HG02642 (cell line): ENCODE measurements at regions not wholly inside any gene's neighbourhood (a gene's known extent, or its start where the extent isn't known, plus 50 kb on each side); places are given as distances from the start of the nearest gene placed in this dataset.
A peak's percentile ranks its signal among the peaks of the same experiment; 100 is the strongest.

Experiments
- ATAC-seq: cut with Tn5 transposase; IDR thresholded peaks from one replicate; pipeline ENCODE4 v1.9.1; 2021; ENCODE audit warnings: mild to moderate bottlenecking; ENCODE audit not compliant: unreplicated experiment, poor library complexity

DNA sequence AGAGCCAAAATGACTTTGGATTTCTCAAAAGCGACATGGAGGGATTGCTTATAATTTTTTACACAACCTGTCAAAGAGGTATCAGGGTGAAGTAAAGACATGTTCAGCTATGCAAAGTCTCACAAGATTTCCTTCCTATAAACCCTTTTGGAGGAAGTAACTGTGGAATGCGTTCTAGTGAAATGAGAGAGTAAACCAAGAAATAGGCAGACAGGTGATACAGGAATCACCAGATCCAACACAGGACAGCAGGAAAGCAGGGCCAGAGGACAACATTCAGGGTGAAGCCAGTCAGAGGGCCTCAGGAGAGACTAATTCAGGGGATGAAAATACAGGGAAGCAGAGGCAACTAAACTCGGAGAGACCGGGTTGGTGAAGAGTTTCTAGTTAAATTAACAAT is 90.4 kb upstream of the MTNR1B start:
- no peak for ATAC-seq

DNA sequence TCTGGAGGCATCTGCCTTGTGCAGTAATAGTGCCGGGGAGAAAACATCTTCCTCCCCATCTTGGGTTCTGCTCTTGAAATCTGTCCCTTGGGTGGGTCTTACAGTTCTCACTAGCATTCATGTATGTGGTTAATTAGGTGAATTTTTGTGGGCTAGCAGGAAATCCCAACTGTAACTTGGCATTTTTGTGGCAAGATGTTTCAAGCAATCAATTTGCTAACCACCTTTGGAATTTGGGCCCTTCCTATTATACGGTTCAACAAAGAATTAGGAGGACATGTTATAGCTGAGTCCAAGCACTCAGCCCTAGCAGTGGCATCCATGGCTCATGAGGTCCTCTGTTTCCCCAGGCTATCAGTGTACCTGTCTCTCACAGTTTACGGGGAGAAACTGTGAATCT is 89.1 kb upstream of the MTNR1B start:
- no peak for ATAC-seq

DNA sequence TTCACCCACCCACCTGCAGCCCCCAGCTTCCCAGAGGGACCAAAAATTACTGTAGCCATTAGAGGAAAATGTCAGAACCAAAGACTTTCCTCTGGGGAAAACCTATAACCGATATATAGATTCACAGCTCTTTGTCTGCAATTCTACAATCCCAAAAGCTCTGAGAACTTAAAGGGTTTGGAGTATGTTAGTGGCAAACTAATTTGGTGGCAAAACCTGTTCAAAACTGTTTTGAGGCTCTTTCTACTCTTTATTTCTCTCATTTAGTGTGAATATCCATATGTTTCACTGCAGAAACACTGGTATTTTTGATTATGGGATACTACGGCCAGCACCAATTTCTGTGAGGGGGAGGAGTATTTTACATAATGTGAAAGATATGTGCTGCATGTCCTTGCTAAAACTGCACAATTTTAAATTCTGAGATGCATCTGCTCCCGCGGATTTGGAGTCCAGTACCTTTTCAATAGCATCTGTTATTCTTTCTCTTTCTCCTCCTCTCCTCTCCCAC is 87.5 kb upstream of the MTNR1B start:
- no peak for ATAC-seq

DNA sequence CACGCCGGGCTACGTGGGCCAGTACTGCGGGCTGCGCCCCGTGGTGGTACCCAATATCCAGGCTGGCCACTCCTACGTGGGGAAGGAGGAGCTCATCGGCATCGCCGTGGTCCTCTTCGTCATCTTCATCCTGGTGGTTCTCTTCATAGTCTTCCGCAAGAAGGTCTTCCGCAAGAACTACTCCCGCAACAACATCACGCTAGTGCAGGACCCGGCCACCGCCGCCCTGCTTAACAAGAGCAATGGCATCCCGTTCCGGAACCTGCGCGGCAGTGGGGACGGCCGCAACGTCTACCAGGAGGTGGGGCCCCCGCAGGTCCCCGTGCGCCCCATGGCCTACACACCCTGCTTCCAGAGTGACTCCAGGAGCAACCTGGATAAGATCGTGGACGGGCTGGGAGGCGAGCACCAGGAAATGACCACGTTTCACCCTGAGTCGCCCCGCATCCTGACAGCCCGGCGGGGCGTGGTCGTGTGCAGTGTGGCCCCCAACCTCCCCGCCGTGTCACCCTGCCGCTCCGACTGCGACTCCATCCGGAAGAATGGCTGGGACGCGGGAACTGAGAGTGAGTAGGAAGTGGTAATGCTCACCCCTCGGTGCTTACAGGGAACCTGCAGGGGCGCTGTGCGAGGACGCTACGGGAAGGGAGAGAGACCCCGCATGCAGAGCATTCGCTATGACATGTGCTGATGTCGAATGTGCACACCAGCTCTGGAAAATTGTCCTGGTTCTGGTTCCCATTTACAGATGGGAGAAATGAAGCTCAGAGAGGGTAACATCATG is 86.4 kb upstream of the MTNR1B start:
- no peak for ATAC-seq

DNA sequence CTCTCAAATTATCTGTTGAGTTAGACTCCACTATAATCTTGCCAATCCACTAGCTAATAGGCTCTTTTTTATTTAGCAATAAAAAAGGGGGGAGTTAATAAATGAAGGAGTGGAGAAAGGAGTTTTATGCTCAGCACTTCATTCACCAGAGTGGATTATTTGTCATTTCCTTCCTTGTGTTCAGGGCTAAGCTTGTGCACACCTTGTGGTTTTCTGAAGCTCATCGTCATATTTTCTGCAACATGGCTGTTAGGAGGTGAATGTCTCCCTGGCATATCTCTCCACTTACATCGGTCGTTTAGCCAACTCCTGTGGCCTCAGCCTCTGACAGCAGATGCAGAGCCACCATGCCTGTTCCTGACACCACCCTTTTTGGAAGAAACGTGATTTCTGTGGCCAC is 83.9 kb upstream of the MTNR1B start:
- no peak for ATAC-seq

DNA sequence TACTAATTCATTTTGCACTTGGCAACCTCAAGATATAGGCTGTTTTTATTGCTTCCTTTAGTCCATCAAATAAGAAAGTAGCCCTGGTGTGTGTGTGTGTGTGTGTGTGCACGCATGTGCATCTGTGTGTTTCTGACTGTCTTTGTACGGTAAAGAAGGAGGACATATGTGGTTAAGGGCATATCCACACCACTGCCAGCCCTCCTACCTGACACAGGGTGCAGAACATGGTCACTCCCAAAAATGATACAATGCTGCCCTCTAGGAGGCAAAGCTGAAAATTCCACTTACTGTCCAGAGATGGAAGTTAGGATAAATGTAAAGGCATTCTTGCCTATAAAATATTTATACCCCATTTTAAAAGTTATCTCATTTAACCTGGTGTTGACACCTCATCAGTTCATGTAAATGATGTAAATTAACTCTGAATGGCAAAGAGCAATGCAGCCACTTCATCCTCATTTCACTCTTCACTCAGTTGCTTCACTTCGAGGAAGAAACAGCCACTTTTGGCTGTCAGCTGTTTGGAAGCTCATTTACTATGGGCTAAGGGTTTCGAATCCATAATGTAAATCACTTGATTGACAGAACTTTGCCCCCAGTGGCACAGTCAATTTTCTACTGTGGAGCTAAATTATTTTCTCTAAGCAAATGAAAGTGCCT is 83.1 kb upstream of the MTNR1B start:
- ATAC-seq = peak; percentile 82

DNA sequence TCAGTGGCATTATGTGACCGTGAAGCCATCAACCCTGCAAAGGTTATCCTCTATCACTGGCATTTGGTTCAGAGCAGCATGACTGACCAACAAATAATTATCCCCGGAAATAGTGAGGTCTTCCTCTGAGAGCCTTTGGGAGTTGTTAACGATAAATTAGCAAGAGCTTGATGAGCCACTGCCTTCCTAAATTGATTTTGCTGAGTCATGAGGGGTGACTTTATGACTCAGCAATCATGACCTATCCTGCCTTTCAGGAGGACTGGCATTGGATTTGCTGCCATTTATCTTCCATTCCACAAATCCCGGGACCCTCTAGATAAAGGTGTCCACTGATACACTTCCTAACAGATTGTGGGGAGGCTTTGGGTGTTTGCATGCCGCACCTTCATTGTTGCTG is 80.8 kb upstream of the MTNR1B start:
- no peak for ATAC-seq

DNA sequence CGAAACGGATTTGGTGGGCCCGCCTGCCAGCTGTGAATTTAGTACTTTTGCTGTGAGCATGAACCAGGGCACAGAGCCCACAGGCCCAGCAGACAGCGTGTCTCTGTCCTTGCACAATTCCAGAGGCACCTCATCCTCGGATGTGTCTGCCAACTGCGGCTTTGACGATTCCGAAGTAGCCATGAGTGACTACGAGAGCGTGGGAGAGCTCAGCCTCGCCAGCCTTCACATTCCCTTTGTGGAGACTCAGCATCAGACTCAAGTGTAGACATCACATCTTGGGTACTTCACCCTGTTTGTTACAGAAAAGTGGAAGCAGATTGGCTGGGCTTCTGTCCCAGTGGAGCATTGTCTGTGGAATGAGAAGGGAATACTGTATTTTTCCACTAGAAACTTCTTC is 78.6 kb upstream of the MTNR1B start:
- no peak for ATAC-seq

DNA sequence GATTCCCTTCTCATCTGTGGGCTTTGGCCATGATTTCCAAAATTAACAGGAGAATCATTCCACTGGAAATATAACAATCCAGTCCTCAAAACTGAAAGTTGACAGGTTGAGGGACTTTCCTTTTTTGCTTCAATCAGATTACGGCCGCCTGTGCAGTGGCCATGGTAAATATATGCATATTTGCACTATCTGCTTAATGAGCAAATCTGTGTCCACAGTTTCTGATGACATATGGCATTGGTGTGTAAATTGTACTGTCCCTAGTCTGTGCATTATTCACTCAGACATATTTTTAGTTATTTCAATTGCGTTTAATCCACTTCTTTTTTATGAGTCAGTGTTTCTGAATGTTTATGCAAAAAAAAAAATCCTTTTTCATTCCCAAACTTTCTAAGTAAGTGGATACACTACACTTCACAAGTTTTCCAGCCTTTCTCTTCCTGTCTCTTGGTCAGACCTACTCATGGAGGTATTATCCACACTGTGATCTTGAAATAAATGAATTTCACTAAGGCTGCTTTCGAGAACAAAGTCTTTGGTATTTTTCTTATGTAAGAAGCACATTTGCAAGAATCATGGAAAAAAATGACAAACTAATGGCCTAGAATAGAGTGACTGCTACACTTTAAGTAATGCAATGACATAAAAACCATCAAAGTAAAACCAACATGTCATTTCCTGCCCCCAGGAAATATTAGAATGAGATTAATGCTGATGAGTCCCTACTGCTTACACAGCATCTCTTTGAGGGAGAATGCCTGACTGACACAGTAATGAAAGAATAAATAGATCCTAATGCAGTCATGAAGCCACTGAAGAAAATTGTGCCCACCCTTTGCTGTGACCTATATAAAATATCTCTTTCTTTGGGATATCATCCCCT is 76.4 kb upstream of the MTNR1B start:
- no peak for ATAC-seq

DNA sequence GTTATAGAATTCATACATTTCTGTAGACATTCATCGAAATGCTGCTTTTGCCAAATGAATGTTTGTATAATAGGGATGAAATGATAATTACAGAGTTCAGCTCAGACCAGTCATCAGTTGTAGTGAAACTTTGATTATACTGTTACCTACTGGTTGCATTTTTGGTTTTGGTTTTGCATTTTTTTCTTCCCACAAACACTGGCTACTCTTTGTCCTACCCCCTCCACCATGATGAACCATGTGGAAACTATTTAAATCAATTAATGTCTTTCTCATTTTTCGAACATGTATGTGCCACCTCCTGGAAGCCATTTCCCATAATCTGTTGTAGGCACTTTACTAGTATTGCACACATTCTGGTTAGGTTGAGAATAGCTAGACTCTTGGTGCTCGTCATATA is 75.3 kb upstream of the MTNR1B start:
- no peak for ATAC-seq

DNA sequence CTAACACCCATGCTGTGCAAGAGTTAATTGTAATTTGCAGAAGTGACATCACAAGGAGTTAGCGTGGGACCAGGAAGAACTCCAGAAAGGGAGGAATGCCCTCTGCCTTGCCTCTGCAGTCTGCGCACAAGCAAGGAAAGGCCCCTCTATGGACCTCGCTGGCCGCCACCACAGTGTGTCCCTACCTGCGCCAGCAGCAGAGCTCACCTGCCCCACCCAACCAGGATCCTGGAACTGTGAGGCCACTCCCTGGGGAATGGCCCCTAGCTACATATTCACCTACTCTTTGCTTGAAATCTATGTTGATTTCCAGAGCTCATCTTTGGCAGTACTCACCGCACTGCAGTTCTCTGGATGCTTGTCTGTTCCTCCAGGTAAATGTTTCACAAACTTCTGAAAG is 72.0 kb upstream of the MTNR1B start:
- no peak for ATAC-seq

DNA sequence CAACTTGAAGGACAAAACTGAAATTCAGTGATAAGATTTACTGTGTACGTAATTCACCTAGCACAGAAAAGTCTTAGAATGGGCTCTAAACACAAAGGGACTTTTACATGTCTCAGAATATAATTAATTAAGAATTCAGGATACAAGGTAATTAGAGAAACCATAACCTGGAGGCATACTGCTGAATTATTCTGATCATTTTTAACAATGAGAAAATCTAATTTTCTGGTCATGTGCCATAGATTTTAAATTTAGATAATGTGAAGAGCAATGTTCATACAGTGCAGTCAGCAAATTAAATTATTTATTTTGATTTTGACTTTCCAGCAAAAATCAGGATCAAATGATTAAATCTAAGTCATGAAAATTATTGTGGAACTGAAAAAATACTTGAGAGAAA is 67.0 kb upstream of the MTNR1B start:
- no peak for ATAC-seq

DNA sequence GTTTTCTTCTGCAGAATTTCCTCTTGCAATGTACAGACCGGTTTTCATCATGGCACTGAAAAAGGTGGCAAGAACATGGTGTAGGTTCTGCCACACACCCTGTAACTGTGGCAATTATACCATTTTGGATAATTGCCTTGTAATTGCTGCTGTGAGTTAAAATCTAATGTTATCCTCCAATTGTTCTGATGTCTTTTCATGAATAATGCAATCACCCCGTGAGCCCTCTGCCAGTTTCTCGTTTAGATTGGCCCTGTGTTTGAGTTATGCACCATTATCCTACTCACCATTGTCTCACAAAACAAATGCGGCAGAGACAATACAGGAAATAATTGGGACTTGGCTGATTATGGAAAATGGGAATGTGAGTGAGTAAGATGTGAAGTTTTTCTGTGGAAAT is 61.8 kb upstream of the MTNR1B start:
- ATAC-seq = no peak

DNA sequence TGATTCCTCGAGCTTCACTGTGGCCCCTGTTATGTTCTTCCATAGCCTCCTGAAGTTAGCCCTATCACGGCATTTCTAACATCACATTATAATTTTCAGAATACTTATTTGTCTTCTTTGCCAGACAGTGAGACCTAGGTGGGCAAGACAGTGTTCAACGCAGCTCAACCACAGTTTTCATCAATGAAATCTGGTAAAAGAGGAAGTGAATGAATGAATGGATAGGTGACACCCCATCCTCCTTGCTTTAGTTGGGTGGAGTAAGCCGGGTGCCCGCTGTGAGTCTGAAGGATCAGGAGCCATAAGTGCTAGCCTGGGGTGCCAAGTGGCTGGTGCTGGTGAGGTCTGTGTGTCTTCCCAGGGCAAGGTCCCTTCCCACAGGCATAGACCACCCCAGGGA is 60.2 kb upstream of the MTNR1B start:
- ATAC-seq = no peak

DNA sequence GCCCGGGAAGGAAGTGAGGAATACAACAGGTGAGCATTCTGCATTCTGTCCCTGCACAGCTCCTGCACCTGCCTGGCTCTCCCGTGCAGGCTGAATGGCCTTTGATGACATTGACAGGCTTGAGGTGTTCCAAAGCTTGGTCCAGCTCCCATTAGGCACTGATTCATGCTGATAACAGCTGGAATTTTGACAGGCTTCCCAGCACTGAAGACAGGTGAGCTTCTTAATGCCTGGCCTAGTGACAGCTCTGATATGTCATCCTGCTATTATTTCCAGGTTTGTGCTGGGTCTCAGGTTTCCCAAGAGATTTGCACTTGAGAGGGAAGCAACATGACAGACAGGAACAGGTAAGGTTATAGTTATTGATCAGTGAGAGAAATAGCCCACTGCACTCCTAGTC is 58.0 kb upstream of the MTNR1B start:
- ATAC-seq = no peak

DNA sequence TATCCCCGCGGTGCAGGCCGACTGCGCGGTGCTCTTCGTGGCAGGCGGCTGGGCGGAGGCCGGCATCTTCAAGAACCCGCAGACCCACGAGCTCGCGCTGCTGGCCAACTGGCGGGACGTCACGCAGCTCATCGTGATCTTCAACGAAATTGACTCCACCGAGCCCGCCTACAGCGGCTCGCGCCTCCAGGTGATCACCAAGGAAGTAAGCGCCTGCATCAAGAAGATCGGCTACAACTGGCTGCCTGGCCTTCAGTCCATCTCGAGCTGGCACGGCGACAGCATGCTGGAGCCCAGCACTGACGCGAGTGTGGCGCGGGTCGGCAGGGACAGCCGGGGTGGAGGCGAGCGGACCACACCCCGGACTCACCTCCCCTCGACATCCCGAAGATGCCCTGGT is 53.9 kb upstream of the MTNR1B start:
- ATAC-seq = no peak

DNA sequence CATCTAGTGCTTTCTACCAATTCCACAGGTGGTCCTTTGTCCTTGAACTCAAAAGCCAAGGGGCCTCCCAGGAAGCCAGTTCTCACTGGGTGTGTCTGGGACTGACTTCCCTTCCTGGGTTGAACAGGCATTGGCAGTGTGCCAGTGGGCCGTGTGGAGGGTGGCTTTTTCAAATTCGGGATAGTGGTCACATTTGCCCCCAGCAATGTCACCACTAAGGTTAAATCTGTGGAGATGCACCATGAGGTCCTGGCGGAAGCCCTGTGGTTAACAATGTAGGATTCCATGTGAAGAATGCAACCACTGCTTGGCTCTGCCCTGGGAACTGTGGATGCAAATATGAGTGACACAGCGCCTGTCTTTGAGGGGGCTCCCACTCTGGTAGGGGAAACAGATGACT is 53.2 kb upstream of the MTNR1B start:
- no peak for ATAC-seq

DNA sequence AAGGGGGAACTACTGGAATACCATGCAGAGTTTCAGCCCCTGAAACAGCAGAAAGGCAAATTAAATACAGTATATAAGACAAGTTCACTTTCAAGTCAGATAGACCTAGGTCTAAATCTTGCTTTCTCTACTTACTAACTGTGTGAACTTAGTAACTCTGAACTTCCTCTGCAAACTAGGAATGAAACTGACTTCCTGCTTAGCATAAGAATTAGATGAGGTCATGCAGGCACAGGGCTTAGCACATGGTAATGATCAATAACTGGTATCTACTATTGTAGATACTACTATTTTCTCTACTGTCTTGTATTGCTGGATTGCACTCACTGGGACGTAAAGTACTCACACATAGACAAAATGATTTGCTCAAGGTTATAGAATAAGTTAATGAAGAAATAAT is 51.5 kb upstream of the MTNR1B start:
- ATAC-seq = no peak

DNA sequence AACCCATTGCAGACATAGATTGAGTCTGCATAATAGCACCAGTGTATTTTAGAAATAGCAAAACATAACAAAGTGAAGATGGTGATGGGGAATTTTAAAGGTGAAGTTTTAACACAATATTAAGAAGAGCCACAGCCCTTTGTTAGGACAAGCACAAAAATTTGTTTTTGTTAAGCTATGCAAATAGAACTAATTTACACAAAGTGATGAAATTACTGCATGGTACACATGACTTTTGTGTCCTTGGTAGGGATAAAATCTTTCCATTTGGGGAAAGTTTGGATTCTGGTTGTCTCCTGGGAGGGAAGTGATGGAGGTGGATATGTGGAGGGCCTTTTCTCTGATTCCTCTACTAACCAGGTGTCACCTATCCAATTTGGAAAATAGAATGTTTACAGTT is 50.4 kb upstream of the MTNR1B start:
- no peak for ATAC-seq
